ENCODE measurements at regions not wholly inside any gene's neighbourhood (a gene's known extent, or its start where the extent isn't known, plus 50 kb on each side); places are given as distances from the start of the nearest gene placed in this dataset.

DNA sequence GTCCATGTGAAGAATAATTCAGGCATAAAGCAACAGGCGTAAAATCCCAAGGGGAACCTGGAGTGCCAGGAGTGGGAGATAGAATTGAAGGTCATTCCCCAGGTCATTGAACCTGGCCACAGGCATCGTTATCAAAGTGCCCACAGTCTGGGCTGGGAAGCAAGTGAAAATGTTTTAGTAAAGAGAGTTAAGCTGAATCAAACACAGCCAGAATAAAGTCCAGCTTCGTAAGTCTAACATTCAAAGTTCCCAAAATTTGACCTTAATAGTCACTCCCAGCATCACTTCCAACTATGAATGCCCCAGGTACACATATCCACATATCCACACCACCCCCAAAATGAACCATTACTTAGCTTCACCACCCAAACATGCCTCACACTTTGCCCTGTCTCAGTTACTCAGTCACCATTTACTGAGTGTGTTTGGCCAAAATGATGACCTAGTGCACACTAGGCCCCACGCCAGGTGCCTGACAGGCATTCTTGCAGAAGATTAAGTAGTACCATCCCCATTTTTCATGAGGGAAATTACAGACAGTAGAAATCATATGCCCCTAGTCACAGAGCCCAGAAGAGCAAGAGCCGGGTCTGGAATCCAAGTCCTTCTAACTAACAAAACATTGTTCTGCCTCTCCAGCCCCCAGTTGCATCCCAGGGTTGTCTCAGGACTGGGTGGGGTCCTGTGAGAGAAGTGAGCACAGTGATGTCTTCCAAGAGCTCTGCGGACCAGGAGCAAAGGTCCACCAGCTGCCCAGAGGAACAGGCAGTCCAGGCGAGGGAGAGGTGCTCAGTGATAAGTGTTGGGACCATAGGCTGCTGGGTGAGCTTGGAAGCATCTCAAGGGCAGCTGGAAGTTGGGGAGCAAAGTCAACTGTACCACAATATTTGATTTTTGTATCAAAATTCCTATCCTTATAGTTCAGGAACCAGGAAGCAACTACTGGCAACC lies 65.2 kb upstream of the MYCN start:
- intact Hi-C loops (cut with DNase I; ENCODE audit: low total_unique reads), result no loop called here
- no peaks in the 10 kb centered on the region for H3K4me1 ChIP-seq
- no peaks in the 10 kb centered on the region for H3K27me3 ChIP-seq
- H3K9me3 ChIP-seq, result no peaks in the 10 kb centered on the region
- H3K4me3 ChIP-seq, result no peak overlapping the region
- no peak for DNase-seq (ENCODE audit: low spot score in 2 of 2)
- no peaks in the 10 kb centered on the region for H3K36me3 ChIP-seq
- no peak overlapping the region for H3K27ac ChIP-seq
- TF ChIP-seq, protein P1, sequence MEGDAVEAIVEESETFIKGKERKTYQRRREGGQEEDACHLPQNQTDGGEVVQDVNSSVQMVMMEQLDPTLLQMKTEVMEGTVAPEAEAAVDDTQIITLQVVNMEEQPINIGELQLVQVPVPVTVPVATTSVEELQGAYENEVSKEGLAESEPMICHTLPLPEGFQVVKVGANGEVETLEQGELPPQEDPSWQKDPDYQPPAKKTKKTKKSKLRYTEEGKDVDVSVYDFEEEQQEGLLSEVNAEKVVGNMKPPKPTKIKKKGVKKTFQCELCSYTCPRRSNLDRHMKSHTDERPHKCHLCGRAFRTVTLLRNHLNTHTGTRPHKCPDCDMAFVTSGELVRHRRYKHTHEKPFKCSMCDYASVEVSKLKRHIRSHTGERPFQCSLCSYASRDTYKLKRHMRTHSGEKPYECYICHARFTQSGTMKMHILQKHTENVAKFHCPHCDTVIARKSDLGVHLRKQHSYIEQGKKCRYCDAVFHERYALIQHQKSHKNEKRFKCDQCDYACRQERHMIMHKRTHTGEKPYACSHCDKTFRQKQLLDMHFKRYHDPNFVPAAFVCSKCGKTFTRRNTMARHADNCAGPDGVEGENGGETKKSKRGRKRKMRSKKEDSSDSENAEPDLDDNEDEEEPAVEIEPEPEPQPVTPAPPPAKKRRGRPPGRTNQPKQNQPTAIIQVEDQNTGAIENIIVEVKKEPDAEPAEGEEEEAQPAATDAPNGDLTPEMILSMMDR (IDR thresholded peaks at IDR 0.05), result no peak
- TF ChIP-seq POLR2A (IDR thresholded peaks at IDR 0.05), result no peak

DNA sequence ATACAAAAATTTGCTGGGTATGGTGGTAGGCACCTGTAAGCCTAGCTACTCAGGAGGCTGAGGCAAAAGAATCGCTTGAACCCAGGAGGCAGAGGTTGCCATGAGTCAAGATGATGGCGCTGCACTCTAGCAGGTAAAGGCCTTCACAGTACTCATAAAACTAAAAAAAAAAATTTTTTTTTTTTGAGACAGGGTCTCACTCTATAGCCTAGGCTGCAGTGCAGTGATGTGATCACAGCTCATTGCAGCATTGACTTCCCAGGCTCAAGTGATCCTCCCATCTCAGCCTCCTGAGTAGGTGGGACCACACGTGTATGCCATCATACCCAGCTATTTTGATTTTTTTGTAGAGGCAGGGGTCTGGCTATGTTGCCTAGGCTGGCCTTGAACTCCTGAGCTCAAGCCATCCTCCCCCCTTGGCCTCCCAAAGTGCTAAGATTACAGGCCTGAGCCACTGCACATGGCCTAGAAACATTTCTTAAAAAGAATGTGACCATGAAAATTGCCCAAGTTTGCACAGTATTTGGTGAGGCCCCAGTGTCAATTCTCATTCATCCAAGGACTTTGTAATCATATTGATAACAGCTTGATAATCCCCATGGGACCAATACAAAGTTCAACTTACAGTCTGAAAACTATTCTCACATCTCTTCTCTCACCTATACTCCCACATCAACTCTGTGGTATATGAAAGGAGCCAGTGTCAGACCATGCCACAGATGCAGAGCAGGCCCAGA lies 64.2 kb upstream of the MYCN start:
- TF ChIP-seq POLR2A (IDR thresholded peaks at IDR 0.05) (no peak), POLR2AphosphoS5 (IDR thresholded peaks at IDR 0.05) (no peak)
- TF ChIP-seq, protein P1 (IDR thresholded peaks at IDR 0.05), result no peak
- intact Hi-C loops (cut with DNase I; ENCODE audit: low total_unique reads), result no loop called here
- no peaks in the 10 kb centered on the region for H3K27me3 ChIP-seq
- no peaks in the 10 kb centered on the region for H3K9me3 ChIP-seq
- H3K36me3 ChIP-seq, result no peaks in the 10 kb centered on the region
- H3K27ac ChIP-seq, result no peak overlapping the region
- no peak for DNase-seq (ENCODE audit: low spot score in 2 of 2)
- no peaks in the 10 kb centered on the region for H3K4me1 ChIP-seq
- no peak overlapping the region for H3K4me3 ChIP-seq

DNA sequence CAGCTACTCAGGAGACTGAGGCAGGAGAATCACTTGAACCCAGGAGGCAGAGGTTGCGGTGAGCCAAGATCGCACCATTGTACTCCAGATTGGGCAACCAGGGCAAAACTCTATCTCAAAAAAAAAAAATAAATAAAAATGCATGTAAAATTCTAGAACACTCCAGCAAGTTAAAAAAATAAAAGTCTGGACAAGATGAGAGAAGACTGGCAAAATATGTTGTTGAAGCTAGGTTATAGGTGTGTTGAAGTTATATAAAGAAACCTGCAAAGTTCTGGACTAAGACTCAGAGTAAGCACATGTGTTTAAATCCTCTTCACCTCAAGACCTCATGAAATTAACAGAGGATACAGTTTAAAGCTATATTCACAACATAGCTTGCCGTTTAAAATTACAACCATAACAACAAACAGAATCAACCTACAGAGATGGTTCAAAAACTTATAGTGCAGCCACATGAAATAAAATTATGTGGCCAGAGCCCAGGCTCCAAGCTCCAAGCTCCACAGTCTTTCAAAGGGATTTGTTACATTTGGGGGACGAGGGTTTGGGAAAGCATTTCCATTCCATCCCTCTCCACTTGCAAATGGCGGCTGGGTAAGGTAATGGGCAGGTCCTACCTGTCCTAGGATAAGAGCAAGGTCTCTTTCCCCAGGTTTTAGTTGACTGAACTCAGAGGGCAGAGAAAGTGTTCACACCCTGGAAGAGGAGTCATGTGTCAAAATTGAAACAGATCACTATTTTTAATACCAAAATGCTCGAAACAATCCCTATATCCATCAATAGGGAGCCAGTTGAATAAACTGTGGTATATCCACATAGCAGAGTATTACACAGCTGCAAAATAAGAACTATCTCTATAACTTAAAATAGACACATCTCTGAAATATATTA lies 59.9 kb upstream of the MYCN start:
- Histone ChIP-seq H3K4me3 (no peak overlapping the region), H3K4me1 (no peaks in the 10 kb centered on the region), H3K27ac (no peak overlapping the region), H3K36me3 (no peaks in the 10 kb centered on the region), H3K9me3 (no peaks in the 10 kb centered on the region), H3K27me3 (no peaks in the 10 kb centered on the region)
- no peak for DNase-seq (ENCODE audit: low spot score in 2 of 2)
- intact Hi-C loops (cut with DNase I; ENCODE audit: low total_unique reads), result no loop called here
- TF ChIP-seq, protein P1 (IDR thresholded peaks at IDR 0.05), result no peak
- TF ChIP-seq POLR2AphosphoS5 (IDR thresholded peaks at IDR 0.05) (no peak), POLR2A (IDR thresholded peaks at IDR 0.05) (no peak)

DNA sequence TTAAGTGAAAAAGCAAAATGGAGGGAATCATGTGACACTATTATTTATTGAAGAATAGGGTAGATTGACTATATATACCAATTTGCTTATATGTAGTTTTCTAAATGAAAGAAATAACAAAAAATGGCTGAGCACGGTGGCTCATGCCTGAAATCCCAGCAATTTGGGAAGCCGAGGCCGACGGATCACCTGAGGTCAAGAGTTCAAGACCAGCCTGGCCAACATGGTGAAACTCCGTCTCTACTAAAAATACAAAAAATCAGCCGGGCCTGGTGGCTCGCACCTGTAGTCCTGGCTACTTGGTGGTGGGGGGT lies 59.3 kb upstream of the MYCN start:
- no peak for TF ChIP-seq POLR2AphosphoS5 (IDR thresholded peaks at IDR 0.05)
- TF ChIP-seq, protein P1 (IDR thresholded peaks at IDR 0.05), result no peak
- no peak for TF ChIP-seq POLR2A (IDR thresholded peaks at IDR 0.05)
- Histone ChIP-seq H3K4me1 (no peaks in the 10 kb centered on the region), H3K27me3 (no peaks in the 10 kb centered on the region), H3K4me3 (no peak overlapping the region), H3K9me3 (no peaks in the 10 kb centered on the region), H3K27ac (no peak overlapping the region), H3K36me3 (no peaks in the 10 kb centered on the region)
- intact Hi-C loops (cut with DNase I; ENCODE audit: low total_unique reads), result no loop called here
- DNase-seq (ENCODE audit: low spot score in 2 of 2), result no peak
